OCI-LY7 (cell line): ENCODE measurements at regions not wholly inside any gene's neighbourhood (a gene's known extent, or its start where the extent isn't known, plus 50 kb on each side); places are given as distances from the start of the nearest gene placed in this dataset.

Experiments
- BruUV-seq: library from RNA; stranded (reverse); fragments of 400-500 nt; replicated peaks from 2 replicates; lab custom pipeline; 2021; lab: Mats Ljungman, UMichigan
- CTCF ChIA-PET: fragments of 300-600 bp; sonication (Branson Sonifier 250); formaldehyde crosslinking; loops from one replicate; lab custom pipeline; 2022; ENCODE audit warnings: antibody characterized with exemption; ENCODE audit not compliant: unreplicated experiment; lab: Charles Lee
- POLR2A ChIA-PET: fragments of 300-600 bp; sonication (Branson Sonifier 250); formaldehyde crosslinking; loops from one replicate; lab custom pipeline; 2022; ENCODE audit warnings: antibody characterized with exemption; lab: Charles Lee
- DNase-seq: peaks from one replicate; pipeline ENCODE4 v3.0.0-alpha.2; 2015; ENCODE audit warnings: low spot score
- H2AFZ ChIP-seq: fragments of 200-600 bp; sonication (generic), shearing (Covaris generic); 2 replicates; pipeline ENCODE4 v1.6.1; 2014; ENCODE audit warnings: mild to moderate bottlenecking, antibody characterized with exemption, low read length, moderate library complexity
- H3K27ac ChIP-seq: fragments of 200-600 bp; sonication (generic); 2 replicates; pipeline ENCODE4 v1.5.1; 2014; ENCODE audit warnings: mixed run types, low read depth, mild to moderate bottlenecking, moderate library complexity, low read length, inconsistent platforms; ENCODE audit not compliant: poor library complexity, severe bottlenecking
- H3K36me3 ChIP-seq: fragments of 200-600 bp; sonication (generic); 2 replicates; pipeline ENCODE4 v1.6.1; 2014; ENCODE audit warnings: mild to moderate bottlenecking, antibody characterized with exemption, low read length, moderate library complexity, mixed read lengths; ENCODE audit not compliant: insufficient read depth
- H3K4me1 ChIP-seq: fragments of 200-600 bp; sonication (generic); 2 replicates; pipeline ENCODE4 v1.5.1; 2014; ENCODE audit warnings: mild to moderate bottlenecking, low read length; ENCODE audit not compliant: insufficient read depth, poor library complexity, severe bottlenecking
- H3K4me2 ChIP-seq: fragments of 200-600 bp; sonication (generic); 2 replicates; pipeline ENCODE4 v1.6.1; 2014; ENCODE audit warnings: mild to moderate bottlenecking, low read length
- H3K4me3 ChIP-seq: fragments of 200-600 bp; sonication (generic); 2 replicates; pipeline ENCODE4 v1.5.1; 2014; ENCODE audit warnings: mild to moderate bottlenecking, low read depth, low read length; ENCODE audit not compliant: poor library complexity, severe bottlenecking
- H3K79me2 ChIP-seq: fragments of 200-600 bp; sonication (generic); 2 replicates; pipeline ENCODE4 v1.6.1; 2016; ENCODE audit warnings: low read depth, mild to moderate bottlenecking, low read length, moderate library complexity, mixed read lengths; ENCODE audit not compliant: insufficient read depth
- H3K9me2 ChIP-seq: fragments of 200-600 bp; sonication (generic); 2 replicates; pipeline ENCODE4 v1.6.1; 2016; ENCODE audit warnings: mild to moderate bottlenecking, low read length, mixed read lengths; ENCODE audit not compliant: insufficient read depth
- H3K9me3 ChIP-seq: fragments of 200-600 bp; sonication (generic); 2 replicates; pipeline ENCODE4 v1.6.1; 2014; ENCODE audit warnings: mild to moderate bottlenecking, mixed run types, low read length, mixed read lengths
- H4K20me1 ChIP-seq: fragments of 200-600 bp; sonication (generic); 2 replicates; pipeline ENCODE4 v1.6.1; 2014; ENCODE audit warnings: mild to moderate bottlenecking, antibody characterized with exemption, low read length, moderate library complexity, mixed read lengths; ENCODE audit not compliant: insufficient read depth
- CTCF ChIP-seq: fragments of 200-600 bp; sonication (generic); conservative IDR thresholded peaks from 2 replicates; pipeline ENCODE4 v1.5.1; 2014; ENCODE audit warnings: mild to moderate bottlenecking, antibody characterized with exemption, low read length, moderate library complexity, mixed read lengths
- EZH2phosphoT487 ChIP-seq: fragments of 200-600 bp; sonication (generic); IDR thresholded peaks from 2 replicates; pipeline ENCODE4 v1.6.1; 2018; ENCODE audit warnings: low read depth, borderline replicate concordance, mild to moderate bottlenecking, mixed run types, antibody characterized with exemption, low read length, moderate library complexity, mixed read lengths
- intact Hi-C: fragments of 100-400 bp; cut with micrococcal nuclease; formaldehyde crosslinking; loops from one replicate; pipeline ENCODE4 v1.10.0; 2022; ENCODE audit not compliant: unreplicated experiment

DNA sequence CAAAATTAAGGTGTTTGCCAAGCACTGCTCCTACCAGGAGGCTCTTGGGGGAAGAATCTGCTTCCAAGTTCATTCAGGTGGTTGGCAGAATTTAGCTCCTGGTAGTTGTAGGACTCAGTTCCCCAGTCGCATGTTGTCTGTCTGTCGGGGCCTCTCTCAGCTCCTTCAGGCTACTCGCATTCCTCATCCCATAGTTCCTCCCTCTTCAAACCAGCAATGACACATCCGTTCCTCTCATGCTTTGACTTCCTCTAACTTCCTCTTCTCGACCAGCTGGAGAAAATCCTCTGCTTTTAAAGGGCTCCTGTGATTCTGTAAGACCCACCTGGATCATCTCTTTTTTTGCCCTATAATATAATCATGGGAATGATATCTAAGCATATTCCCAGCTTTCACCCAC lies 108.1 kb downstream of the PMP22 start:
- no peak for DNase-seq
- H3K4me1 ChIP-seq = no peaks in the 10 kb centered on the region
- H3K36me3 ChIP-seq = no peaks in the 10 kb centered on the region
- no peak overlapping the region for H2AFZ ChIP-seq
- no peak overlapping the region for H3K4me2 ChIP-seq
- intact Hi-C loops = no loop called here
- no peaks in the 10 kb centered on the region for H4K20me1 ChIP-seq
- H3K9me3 ChIP-seq = no peaks in the 10 kb centered on the region
- H3K9me2 ChIP-seq = no peaks in the 10 kb centered on the region
- H3K4me3 ChIP-seq = no peak overlapping the region
- ChIA-PET CTCF (interaction anchor here (0.5 kb wide), 1 partner anchor 27 kb away, joined by 3 read pairs; no protein-coding TSS in a partner anchor), POLR2A (interaction anchor here (1.0 to 1.1 kb wide), 2 partner anchors 10 to 11 kb away, joined by 3 read pairs; no protein-coding TSS in a partner anchor)
- TF ChIP-seq CTCF = no peak
- no peak for TF ChIP-seq EZH2phosphoT487
- BruUV-seq = no TSS peak
- no peaks in the 10 kb centered on the region for H3K79me2 ChIP-seq
- no peak overlapping the region for H3K27ac ChIP-seq

- ChIA-PET POLR2A (no interaction called here), CTCF (no interaction called here)
- no peak overlapping the region for H3K4me3 ChIP-seq
- no peaks in the 10 kb centered on the region for H3K79me2 ChIP-seq
- H3K4me2 ChIP-seq = no peak overlapping the region
- H3K9me3 ChIP-seq = no peaks in the 10 kb centered on the region
- no peak for DNase-seq
- TF ChIP-seq EZH2phosphoT487 (no peak), CTCF (no peak)
- intact Hi-C loops = no loop called here
- no peaks in the 10 kb centered on the region for H3K9me2 ChIP-seq
- no peaks in the 10 kb centered on the region for H3K4me1 ChIP-seq
- BruUV-seq = no TSS peak
- H4K20me1 ChIP-seq = no peaks in the 10 kb centered on the region
- no peak overlapping the region for H3K27ac ChIP-seq
- no peak overlapping the region for H2AFZ ChIP-seq
- no peaks in the 10 kb centered on the region for H3K36me3 ChIP-seq
Observed at GRCh38 chr17:15154618-15155017, 110.5 kb downstream of the PMP22 start.

DNA sequence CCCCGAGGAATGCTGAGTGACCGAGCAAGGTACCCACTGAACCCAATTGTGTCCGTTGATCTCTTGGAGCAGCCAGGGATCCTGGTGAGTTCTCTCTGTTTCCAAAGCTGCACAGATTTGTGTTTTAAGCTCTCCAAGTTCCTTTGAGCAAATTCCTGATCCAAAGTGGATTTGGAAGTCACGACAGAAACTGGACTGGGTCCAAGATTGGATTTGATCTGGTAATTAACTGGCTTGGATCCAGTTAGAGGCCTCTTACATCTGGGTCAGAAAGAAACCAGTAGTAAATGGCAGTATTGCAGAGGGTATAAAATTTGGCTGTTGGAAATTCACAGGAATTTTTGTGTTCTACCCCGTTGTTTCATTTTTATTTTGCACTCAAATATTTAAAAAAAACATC lies 119.5 kb downstream of the PMP22 start:
- Histone ChIP-seq H4K20me1 (no peaks in the 10 kb centered on the region), H3K79me2 (no peaks in the 10 kb centered on the region), H3K9me3 (no peaks in the 10 kb centered on the region), H3K36me3 (no peaks in the 10 kb centered on the region), H3K9me2 (no peaks in the 10 kb centered on the region), H3K4me3 (no peak overlapping the region), H2AFZ (no peak overlapping the region), H3K4me2 (no peak overlapping the region), H3K4me1 (no peaks in the 10 kb centered on the region), H3K27ac (no peak overlapping the region)
- ChIA-PET CTCF (no interaction called here), POLR2A (no interaction called here)
- BruUV-seq = no TSS peak
- DNase-seq = no peak
- intact Hi-C loops = no loop called here
- no peak for TF ChIP-seq EZH2phosphoT487
- no peak for TF ChIP-seq CTCF
